ENCODE measurements at regions not wholly inside any gene's neighbourhood (a gene's known extent, or its start where the extent isn't known, plus 50 kb on each side); places are given as distances from the start of the nearest gene placed in this dataset.

DNA sequence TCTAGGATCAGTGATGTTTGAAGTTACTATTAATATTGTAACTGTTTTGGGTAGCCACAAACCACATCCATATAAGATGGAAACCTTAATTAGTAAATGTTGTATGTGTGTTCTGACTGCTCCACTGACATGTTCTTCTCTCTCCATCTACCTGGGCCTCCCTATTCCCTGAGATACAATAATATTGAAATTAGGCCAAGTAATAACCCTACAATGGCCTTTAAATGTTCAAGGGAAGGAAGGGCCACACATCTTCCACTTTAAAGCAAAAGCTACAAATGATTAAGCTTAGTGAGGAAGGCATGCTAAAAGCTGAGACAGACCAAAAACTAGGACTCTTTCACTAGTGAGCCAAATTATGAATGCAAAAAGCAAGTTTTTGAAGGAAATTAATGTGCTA, 176.4 kb upstream of the ANK3 start:
- TF ChIP-seq, protein P1, sequence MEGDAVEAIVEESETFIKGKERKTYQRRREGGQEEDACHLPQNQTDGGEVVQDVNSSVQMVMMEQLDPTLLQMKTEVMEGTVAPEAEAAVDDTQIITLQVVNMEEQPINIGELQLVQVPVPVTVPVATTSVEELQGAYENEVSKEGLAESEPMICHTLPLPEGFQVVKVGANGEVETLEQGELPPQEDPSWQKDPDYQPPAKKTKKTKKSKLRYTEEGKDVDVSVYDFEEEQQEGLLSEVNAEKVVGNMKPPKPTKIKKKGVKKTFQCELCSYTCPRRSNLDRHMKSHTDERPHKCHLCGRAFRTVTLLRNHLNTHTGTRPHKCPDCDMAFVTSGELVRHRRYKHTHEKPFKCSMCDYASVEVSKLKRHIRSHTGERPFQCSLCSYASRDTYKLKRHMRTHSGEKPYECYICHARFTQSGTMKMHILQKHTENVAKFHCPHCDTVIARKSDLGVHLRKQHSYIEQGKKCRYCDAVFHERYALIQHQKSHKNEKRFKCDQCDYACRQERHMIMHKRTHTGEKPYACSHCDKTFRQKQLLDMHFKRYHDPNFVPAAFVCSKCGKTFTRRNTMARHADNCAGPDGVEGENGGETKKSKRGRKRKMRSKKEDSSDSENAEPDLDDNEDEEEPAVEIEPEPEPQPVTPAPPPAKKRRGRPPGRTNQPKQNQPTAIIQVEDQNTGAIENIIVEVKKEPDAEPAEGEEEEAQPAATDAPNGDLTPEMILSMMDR (IDR thresholded peaks at IDR 0.05), result no peak
- no peak for TF ChIP-seq POLR2A (IDR thresholded peaks at IDR 0.05)

Data from esophagus squamous epithelium (tissue), 4 donors.